Stomach (tissue), 4 donors: ENCODE measurements at regions not wholly inside any gene's neighbourhood (a gene's known extent, or its start where the extent isn't known, plus 50 kb on each side); places are given as distances from the start of the nearest gene placed in this dataset.

Experiments
- EP300 ChIP-seq: sonication (generic); formaldehyde crosslinking; IDR thresholded peaks from one replicate; pipeline ENCODE4 v1.6.1; 2017; ENCODE audit warnings: antibody characterized with exemption
- POLR2A ChIP-seq, 4 donors: fragments of 450-650 bp; IDR thresholded peaks; one replicate each; pipeline ENCODE4 v1.6.1; 2016; ENCODE audit warnings: antibody characterized with exemption in 4 of 4, control low read depth in 2 of 4, mild to moderate bottlenecking in 1 of 4, moderate library complexity in 1 of 4
- POLR2AphosphoS5 ChIP-seq, 3 donors: sonication (generic); formaldehyde crosslinking; IDR thresholded peaks; one replicate each; pipeline ENCODE4 v1.6.1; 2016; ENCODE audit warnings: antibody characterized with exemption in 3 of 3
- TF ChIP-seq, protein P1 (sequence below), 7 experiments: fragments of 450-650 bp in 4 of 7; fragments of 200-600 bp in 3 of 7; sonication (generic) in 3 of 7; IDR thresholded peaks; one replicate each; pipeline ENCODE4 v1.5.1; 2016 to 2019; ENCODE audit warnings: antibody characterized with exemption in 7 of 7, control low read depth in 2 of 7, mild to moderate bottlenecking in 1 of 7

- TF ChIP-seq POLR2A (IDR thresholded peaks at IDR 0.05) (no peak), POLR2AphosphoS5 (IDR thresholded peaks at IDR 0.05) (no peak), EP300 (no peak)
- TF ChIP-seq, protein P1, sequence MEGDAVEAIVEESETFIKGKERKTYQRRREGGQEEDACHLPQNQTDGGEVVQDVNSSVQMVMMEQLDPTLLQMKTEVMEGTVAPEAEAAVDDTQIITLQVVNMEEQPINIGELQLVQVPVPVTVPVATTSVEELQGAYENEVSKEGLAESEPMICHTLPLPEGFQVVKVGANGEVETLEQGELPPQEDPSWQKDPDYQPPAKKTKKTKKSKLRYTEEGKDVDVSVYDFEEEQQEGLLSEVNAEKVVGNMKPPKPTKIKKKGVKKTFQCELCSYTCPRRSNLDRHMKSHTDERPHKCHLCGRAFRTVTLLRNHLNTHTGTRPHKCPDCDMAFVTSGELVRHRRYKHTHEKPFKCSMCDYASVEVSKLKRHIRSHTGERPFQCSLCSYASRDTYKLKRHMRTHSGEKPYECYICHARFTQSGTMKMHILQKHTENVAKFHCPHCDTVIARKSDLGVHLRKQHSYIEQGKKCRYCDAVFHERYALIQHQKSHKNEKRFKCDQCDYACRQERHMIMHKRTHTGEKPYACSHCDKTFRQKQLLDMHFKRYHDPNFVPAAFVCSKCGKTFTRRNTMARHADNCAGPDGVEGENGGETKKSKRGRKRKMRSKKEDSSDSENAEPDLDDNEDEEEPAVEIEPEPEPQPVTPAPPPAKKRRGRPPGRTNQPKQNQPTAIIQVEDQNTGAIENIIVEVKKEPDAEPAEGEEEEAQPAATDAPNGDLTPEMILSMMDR (IDR thresholded peaks at IDR 0.05): no peak
These were observed 188.2 kb upstream of the HMCN1 start for GRCh38 chr1:185546029-185546428.
